Suprapubic skin (tissue), 4 donors: ENCODE measurements at regions not wholly inside any gene's neighbourhood (a gene's known extent, or its start where the extent isn't known, plus 50 kb on each side); places are given as distances from the start of the nearest gene placed in this dataset.

Source experiments
- EP300 ChIP-seq: sonication (generic); formaldehyde crosslinking; IDR thresholded peaks from one replicate; pipeline ENCODE4 v1.6.1; 2017; ENCODE audit warnings: antibody characterized with exemption
- POLR2A ChIP-seq, 2 donors: fragments of 450-650 bp; IDR thresholded peaks; one replicate each; pipeline ENCODE4 v1.6.1; 2017; ENCODE audit warnings: antibody characterized with exemption in 2 of 2, mild to moderate bottlenecking in 2 of 2, moderate library complexity in 2 of 2
- POLR2AphosphoS5 ChIP-seq, 3 donors: sonication (generic); formaldehyde crosslinking; IDR thresholded peaks; one replicate each; pipeline ENCODE4 v1.6.1; 2017; ENCODE audit warnings: antibody characterized with exemption in 3 of 3
- TF ChIP-seq, protein P1 (sequence below), 2 donors: fragments of 200-600 bp in 1 of 2; fragments of 450-650 bp in 1 of 2; sonication (generic) in 1 of 2; IDR thresholded peaks; one replicate each; pipeline ENCODE4 v1.5.1; 2016 to 2019; ENCODE audit warnings: antibody characterized with exemption in 2 of 2, mild to moderate bottlenecking in 1 of 2, moderate library complexity in 1 of 2

DNA sequence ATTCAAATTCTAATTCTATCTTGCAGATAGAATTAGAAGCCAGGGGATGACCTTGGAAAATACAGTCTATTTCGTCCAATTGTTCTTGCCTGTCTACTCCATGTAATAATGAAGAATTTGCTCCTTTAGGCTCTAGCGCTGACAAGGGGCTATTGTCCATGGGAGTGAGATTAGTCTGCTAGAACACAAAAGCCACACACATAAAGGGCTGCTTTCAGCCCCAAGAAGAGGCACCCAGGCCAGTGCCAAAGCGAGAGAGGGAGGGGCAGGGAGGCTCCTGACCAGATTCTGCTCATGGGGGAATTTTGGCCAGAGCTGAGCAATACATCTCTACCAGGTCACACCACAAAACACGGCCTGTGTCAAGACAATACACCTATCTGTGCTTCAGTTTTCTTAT, 1306.9 kb downstream of the UQCRFS1 start:
- TF ChIP-seq, protein P1, sequence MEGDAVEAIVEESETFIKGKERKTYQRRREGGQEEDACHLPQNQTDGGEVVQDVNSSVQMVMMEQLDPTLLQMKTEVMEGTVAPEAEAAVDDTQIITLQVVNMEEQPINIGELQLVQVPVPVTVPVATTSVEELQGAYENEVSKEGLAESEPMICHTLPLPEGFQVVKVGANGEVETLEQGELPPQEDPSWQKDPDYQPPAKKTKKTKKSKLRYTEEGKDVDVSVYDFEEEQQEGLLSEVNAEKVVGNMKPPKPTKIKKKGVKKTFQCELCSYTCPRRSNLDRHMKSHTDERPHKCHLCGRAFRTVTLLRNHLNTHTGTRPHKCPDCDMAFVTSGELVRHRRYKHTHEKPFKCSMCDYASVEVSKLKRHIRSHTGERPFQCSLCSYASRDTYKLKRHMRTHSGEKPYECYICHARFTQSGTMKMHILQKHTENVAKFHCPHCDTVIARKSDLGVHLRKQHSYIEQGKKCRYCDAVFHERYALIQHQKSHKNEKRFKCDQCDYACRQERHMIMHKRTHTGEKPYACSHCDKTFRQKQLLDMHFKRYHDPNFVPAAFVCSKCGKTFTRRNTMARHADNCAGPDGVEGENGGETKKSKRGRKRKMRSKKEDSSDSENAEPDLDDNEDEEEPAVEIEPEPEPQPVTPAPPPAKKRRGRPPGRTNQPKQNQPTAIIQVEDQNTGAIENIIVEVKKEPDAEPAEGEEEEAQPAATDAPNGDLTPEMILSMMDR (IDR thresholded peaks at IDR 0.05): no peak
- no peak for TF ChIP-seq POLR2A (IDR thresholded peaks at IDR 0.05)
- no peak for TF ChIP-seq POLR2AphosphoS5 (IDR thresholded peaks at IDR 0.05)
- TF ChIP-seq EP300: no peak
